ENCODE measurements at regions not wholly inside any gene's neighbourhood (a gene's known extent, or its start where the extent isn't known, plus 50 kb on each side); places are given as distances from the start of the nearest gene placed in this dataset.
"Not testable (repeated sequence)": the region's sequence is repeated elsewhere in the genome, so short reads cannot be mapped to it uniquely, and the experiment has no call there.

- DNase-seq = not testable (repeated sequence)
Observed at GRCh38 chr7:150047329-150047728, 173.6 kb downstream of the ATP6V0E2 start.

GRCh38 chr7:150047772-150048171, 174.0 kb downstream of the ATP6V0E2 start:
- DNase-seq = peak; percentile 6

GRCh38 chr7:150048244-150049011, 174.7 kb downstream of the ATP6V0E2 start:
- DNase-seq = not testable (repeated sequence)

GRCh38 chr7:150049012-150049655, 175.4 kb downstream of the ATP6V0E2 start:
- DNase-seq = not testable (repeated sequence)

GRCh38 chr7:150053396-150053795, 179.6 kb downstream of the ATP6V0E2 start:
- DNase-seq = not testable (repeated sequence)

- DNase-seq = not testable (repeated sequence)
Observed at GRCh38 chr7:150054242-150054641, 180.5 kb downstream of the ATP6V0E2 start.

GRCh38 chr7:150060259-150061221, 186.8 kb downstream of the ATP6V0E2 start:
- peak; percentile 77 for DNase-seq

- DNase-seq = not testable (repeated sequence)
Observed at GRCh38 chr7:150063195-150063594, 189.4 kb downstream of the ATP6V0E2 start.

- DNase-seq = not testable (repeated sequence)
Observed at GRCh38 chr7:150069555-150070313, 196.0 kb downstream of the ATP6V0E2 start.

GRCh38 chr7:150077543-150077942, 203.8 kb downstream of the ATP6V0E2 start:
- DNase-seq = not testable (repeated sequence)

- DNase-seq = not testable (repeated sequence)
Observed at GRCh38 chr7:150081865-150082264, 208.1 kb downstream of the ATP6V0E2 start.

GRCh38 chr7:150084724-150085123, 211.0 kb downstream of the ATP6V0E2 start:
- not testable (repeated sequence) for DNase-seq

- DNase-seq = not testable (repeated sequence)
Observed at GRCh38 chr7:150087478-150087877, 213.7 kb downstream of the ATP6V0E2 start.

GRCh38 chr7:150089139-150089538, 215.4 kb downstream of the ATP6V0E2 start:
- DNase-seq = not testable (repeated sequence)

GRCh38 chr7:150090776-150091175, 217.0 kb downstream of the ATP6V0E2 start:
- not testable (repeated sequence) for DNase-seq

GRCh38 chr7:150093897-150094296, 220.1 kb downstream of the ATP6V0E2 start:
- DNase-seq = not testable (repeated sequence)

GRCh38 chr7:150096213-150096994, 222.6 kb downstream of the ATP6V0E2 start:
- DNase-seq = peak; percentile 0

- DNase-seq = not testable (repeated sequence)
Observed at GRCh38 chr7:150098592-150098991, 224.6 kb upstream of the LRRC61 start.

GRCh38 chr7:150101282-150101681, 221.9 kb upstream of the LRRC61 start:
- not testable (repeated sequence) for DNase-seq

- not testable (repeated sequence) for DNase-seq
Observed at GRCh38 chr7:150107283-150107682, 215.9 kb upstream of the LRRC61 start.

- DNase-seq = peak; percentile 3
Observed at GRCh38 chr7:150110375-150110820, 212.8 kb upstream of the LRRC61 start.
